ENCODE measurements at regions not wholly inside any gene's neighbourhood (a gene's known extent, or its start where the extent isn't known, plus 50 kb on each side); places are given as distances from the start of the nearest gene placed in this dataset.

- H3K4me1 Mint-ChIP-seq = peaks cover 4% of the 10 kb centered on the region
- no peaks in the 10 kb centered on the region for H3K9me3 Mint-ChIP-seq
- DNase-seq (ENCODE audit: low spot score in 2 of 2) = no peak
- H3K36me3 Mint-ChIP-seq = no peaks in the 10 kb centered on the region
- no peak for ATAC-seq
- no peak overlapping the region for H3K4me3 Mint-ChIP-seq
- no peak overlapping the region for H3K27ac Mint-ChIP-seq
Observed at GRCh38 chr4:152165146-152165545, 370.7 kb downstream of the FBXW7 start.

DNA sequence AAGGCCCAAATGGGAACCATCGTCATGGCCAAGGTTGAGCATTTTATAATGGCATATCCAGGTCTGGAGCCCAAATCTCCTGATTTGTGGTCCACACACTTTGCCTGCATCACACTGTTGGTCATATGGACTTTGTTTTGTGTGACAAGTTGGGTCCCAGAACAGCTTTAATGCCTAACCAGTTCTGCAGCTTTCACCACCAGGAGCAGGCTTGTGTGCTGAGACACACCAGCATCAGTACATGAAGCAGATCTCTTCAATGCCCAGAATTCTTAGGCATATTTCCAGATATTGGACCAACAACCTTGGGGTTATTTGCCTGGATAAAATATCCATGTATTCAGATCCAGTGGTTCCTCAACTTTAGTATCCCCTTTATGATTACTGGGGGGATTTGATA, 371.3 kb downstream of the FBXW7 start:
- ATAC-seq (no peak), DNase-seq (ENCODE audit: low spot score in 2 of 2) (no peak)
- Mint-ChIP-seq H3K4me3 (no peak overlapping the region), H3K4me1 (peaks cover 4% of the 10 kb centered on the region), H3K9me3 (no peaks in the 10 kb centered on the region), H3K27ac (no peak overlapping the region), H3K36me3 (no peaks in the 10 kb centered on the region)

GRCh38 chr4:152162331-152162697, 373.6 kb downstream of the FBXW7 start:
- ATAC-seq = no peak
- no peaks in the 10 kb centered on the region for H3K9me3 Mint-ChIP-seq
- H3K4me3 Mint-ChIP-seq = no peak overlapping the region
- peaks cover 12% of the 10 kb centered on the region for H3K4me1 Mint-ChIP-seq
- no peaks in the 10 kb centered on the region for H3K36me3 Mint-ChIP-seq
- no peak overlapping the region for H3K27ac Mint-ChIP-seq
- DNase-seq (ENCODE audit: low spot score in 2 of 2) = no peak

- Mint-ChIP-seq H3K9me3 (no peaks in the 10 kb centered on the region), H3K4me1 (peaks cover 17% of the 10 kb centered on the region), H3K27ac (no peak overlapping the region), H3K4me3 (no peak overlapping the region), H3K36me3 (no peaks in the 10 kb centered on the region)
- ATAC-seq (no peak), DNase-seq (ENCODE audit: low spot score in 2 of 2) (no peak)
Observed at GRCh38 chr4:152161676-152162330, 374.1 kb downstream of the FBXW7 start.

DNA sequence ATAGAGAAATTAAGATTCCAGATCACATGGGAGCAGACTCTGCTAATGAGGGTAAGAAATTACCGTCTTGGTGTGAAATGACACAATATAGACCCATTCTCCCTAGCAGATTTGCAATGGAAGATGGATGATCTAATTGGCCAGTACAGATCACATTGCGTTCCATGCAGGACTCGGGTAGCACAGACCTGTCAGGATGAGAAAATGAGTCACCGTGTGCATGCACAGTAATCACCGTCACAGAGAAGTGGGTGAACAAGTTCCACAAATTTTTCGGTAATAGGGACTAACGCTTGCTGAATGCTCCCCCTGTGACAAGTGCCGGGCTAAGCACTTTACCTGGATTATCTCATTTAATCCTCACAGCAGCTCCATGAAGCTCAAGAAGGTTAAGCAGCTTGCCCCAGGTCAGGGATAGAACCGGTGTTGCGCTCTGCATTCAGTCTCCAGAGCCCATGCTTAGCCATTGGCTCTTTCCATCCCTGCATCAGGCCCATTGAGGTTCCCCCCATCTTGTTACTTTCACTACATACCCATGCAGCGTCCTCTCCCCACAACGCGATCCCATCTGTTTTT, 375.6 kb downstream of the FBXW7 start:
- DNase-seq (ENCODE audit: low spot score in 2 of 2) = no peak
- Mint-ChIP-seq H3K9me3 (no peaks in the 10 kb centered on the region), H3K4me1 (peaks cover 17% of the 10 kb centered on the region), H3K4me3 (no peak overlapping the region), H3K27ac (no peak overlapping the region), H3K36me3 (no peaks in the 10 kb centered on the region)
- ATAC-seq = no peak

DNA sequence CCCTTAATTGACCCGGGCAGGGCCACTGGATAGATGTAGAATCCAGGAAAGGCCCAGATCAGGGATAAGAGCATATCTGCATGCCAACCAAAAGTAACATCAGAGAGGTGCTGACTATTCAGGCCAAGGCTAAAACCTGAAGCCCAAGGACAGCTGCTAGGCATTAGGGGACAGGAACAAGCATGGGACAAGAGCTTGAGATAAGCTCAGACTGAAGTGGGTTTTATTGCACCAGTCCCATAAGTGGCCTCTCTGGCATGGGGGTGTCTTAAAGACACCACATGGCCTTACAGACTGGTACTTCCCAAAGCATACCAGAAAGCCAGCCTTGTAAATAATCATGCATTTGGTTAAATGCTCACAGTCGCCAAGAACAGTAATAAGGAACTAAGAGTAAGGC, 376.1 kb downstream of the FBXW7 start:
- ATAC-seq (no peak), DNase-seq (ENCODE audit: low spot score in 2 of 2) (no peak)
- H3K36me3 Mint-ChIP-seq = no peaks in the 10 kb centered on the region
- no peak overlapping the region for H3K4me3 Mint-ChIP-seq
- peaks cover 21% of the 10 kb centered on the region for H3K4me1 Mint-ChIP-seq
- H3K27ac Mint-ChIP-seq = no peak overlapping the region
- peaks cover 2% of the 10 kb centered on the region for H3K9me3 Mint-ChIP-seq

- no peak for ATAC-seq
- Mint-ChIP-seq H3K4me3 (no peak overlapping the region), H3K27ac (no peak overlapping the region), H3K4me1 (peaks cover 16% of the 10 kb centered on the region), H3K36me3 (no peaks in the 10 kb centered on the region), H3K9me3 (peaks cover 3% of the 10 kb centered on the region)
- no peak for DNase-seq (ENCODE audit: low spot score in 2 of 2)
Observed at GRCh38 chr4:152158225-152158624, 377.7 kb downstream of the FBXW7 start.

DNA sequence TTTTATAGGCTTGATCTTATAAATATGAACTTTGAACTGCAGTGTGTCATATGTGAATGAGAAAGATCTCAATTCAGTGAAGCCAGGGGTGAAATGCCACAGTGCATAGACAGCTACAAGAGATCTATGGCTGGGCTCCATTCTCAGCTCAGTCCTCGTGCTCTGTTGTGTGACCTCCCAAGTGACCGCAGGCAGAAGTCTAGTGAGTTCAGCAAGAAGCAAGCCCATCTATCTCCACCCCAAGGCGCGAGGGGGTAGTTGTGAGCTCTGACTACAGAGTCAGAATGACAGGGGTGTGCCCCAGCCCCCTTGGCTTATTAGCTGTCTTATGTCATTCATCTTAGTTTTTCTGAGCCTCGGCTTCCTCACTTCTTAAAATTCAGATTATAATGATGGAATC, 378.3 kb downstream of the FBXW7 start:
- H3K36me3 Mint-ChIP-seq = no peaks in the 10 kb centered on the region
- peak overlapping the region; percentile 38 for H3K27ac Mint-ChIP-seq
- ATAC-seq (no peak), DNase-seq (ENCODE audit: low spot score in 2 of 2) (no peak)
- peaks cover 16% of the 10 kb centered on the region for H3K4me1 Mint-ChIP-seq
- peaks cover 3% of the 10 kb centered on the region for H3K9me3 Mint-ChIP-seq
- H3K4me3 Mint-ChIP-seq = no peak overlapping the region

DNA sequence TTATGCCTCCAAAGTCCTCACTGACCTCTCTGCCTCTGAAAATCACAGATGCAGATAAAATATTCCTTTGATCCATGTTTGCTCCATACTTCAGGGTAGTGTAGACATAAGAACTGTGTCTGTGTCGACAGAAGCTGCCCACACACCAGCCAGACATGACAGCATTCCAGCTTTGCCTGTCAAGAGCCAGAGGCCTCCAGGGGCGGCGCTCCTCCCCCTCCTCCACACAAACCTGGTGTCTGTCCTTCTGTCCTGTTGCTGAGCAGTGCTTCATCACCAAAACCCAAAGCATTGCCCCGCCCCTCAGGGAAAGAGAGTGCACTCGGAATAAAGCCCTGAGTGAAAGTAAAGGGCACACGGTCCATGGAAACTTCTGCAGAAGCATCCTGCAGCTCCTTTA, 379.4 kb downstream of the FBXW7 start:
- H3K27ac Mint-ChIP-seq = no peak overlapping the region
- DNase-seq (ENCODE audit: low spot score in 2 of 2) (no peak), ATAC-seq (no peak)
- H3K9me3 Mint-ChIP-seq = peaks cover 3% of the 10 kb centered on the region
- no peaks in the 10 kb centered on the region for H3K36me3 Mint-ChIP-seq
- H3K4me1 Mint-ChIP-seq = peaks cover 16% of the 10 kb centered on the region
- H3K4me3 Mint-ChIP-seq = no peak overlapping the region

GRCh38 chr4:152155070-152155469, 380.8 kb downstream of the FBXW7 start:
- no peak overlapping the region for H3K4me3 Mint-ChIP-seq
- peak; percentile 8 for ATAC-seq
- peaks cover 16% of the 10 kb centered on the region for H3K4me1 Mint-ChIP-seq
- DNase-seq (ENCODE audit: low spot score in 2 of 2) = no peak
- H3K27ac Mint-ChIP-seq = no peak overlapping the region
- peaks cover 3% of the 10 kb centered on the region for H3K9me3 Mint-ChIP-seq
- no peaks in the 10 kb centered on the region for H3K36me3 Mint-ChIP-seq

DNA sequence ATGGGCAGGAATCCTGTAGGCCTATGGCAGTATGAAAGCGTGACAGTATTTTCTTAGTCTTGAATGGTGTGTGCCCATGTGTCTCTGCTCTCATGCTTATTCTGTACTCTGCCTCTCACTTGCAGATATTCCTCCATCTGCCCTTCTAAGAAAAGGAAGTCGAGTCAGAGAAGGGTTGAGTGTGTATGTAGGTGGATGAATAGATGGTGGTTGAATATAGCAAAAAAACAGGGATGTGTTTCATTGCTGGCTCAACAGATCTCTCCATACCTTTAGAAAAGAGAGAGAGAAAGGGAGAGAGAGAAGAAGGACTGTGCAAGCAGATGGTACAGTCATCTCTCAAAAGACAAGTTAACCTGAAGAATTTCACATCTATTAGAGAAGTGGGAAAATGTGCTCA, 381.5 kb downstream of the FBXW7 start:
- peaks cover 16% of the 10 kb centered on the region for H3K4me1 Mint-ChIP-seq
- DNase-seq (ENCODE audit: low spot score in 2 of 2) = no peak
- no peak overlapping the region for H3K4me3 Mint-ChIP-seq
- no peak overlapping the region for H3K27ac Mint-ChIP-seq
- peak; percentile 69 for ATAC-seq
- no peaks in the 10 kb centered on the region for H3K36me3 Mint-ChIP-seq
- H3K9me3 Mint-ChIP-seq = peaks cover 3% of the 10 kb centered on the region

DNA sequence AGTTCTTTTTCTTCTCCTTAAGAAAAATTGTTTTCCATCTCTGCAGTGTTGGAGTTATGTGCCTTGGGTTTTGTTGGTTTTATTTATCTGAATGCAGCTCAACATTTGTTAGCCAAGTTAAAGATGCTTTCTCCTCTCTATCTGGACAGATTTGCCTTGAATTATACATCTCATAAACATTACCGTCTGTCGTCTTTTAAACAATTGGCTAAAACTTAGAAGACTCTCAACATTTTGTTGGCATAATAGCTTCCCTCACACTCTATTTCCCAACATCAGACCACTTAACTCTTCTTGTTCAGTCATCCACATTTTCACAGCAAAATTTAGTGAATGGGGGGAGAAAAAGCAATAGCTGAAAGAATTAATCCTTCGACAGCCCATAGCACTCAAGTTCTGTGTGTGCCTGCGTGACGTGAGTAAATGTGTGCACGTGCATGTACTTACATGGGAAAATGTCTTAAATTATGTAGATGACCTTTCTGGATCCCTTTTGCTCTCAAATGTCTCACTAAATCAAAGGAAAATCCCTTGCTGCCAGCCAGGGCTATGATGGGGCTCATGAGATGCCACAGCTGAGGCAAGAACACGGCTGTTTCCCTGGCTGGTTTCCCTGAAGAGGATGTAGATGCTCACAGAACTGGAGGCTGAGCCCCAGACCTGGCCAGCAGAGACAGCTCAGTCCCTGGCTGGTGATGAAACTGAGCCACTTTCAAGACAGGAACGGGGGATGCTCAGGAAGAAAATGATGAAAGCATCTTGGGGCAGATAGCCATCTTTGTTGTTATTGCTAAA, 382.2 kb downstream of the FBXW7 start:
- ATAC-seq = no peak
- Mint-ChIP-seq H3K4me3 (no peak overlapping the region), H3K4me1 (peaks cover 16% of the 10 kb centered on the region), H3K27ac (no peak overlapping the region), H3K36me3 (no peaks in the 10 kb centered on the region), H3K9me3 (peaks cover 3% of the 10 kb centered on the region)
- DNase-seq (ENCODE audit: low spot score in 2 of 2) = no peak

GRCh38 chr4:152150214-152150613, 385.7 kb downstream of the FBXW7 start:
- DNase-seq (ENCODE audit: low spot score in 2 of 2) = no peak
- no peak overlapping the region for H3K27ac Mint-ChIP-seq

GRCh38 chr4:152149745-152150144, 386.1 kb downstream of the FBXW7 start:
- ATAC-seq (no peak), DNase-seq (ENCODE audit: low spot score in 2 of 2) (no peak)
- H3K4me1 Mint-ChIP-seq = no peaks in the 10 kb centered on the region
- H3K27ac Mint-ChIP-seq = no peak overlapping the region
- H3K9me3 Mint-ChIP-seq = peaks cover 10% of the 10 kb centered on the region
- no peaks in the 10 kb centered on the region for H3K36me3 Mint-ChIP-seq
- no peak overlapping the region for H3K4me3 Mint-ChIP-seq

More at GRCh38 chr4:152150214-152150613, 385.7 kb downstream of the FBXW7 start:
- H3K4me1 Mint-ChIP-seq = peaks cover 4% of the 10 kb centered on the region
- ATAC-seq = no peak
- H3K4me3 Mint-ChIP-seq = no peak overlapping the region
- H3K36me3 Mint-ChIP-seq = no peaks in the 10 kb centered on the region
- peaks cover 12% of the 10 kb centered on the region for H3K9me3 Mint-ChIP-seq

DNA sequence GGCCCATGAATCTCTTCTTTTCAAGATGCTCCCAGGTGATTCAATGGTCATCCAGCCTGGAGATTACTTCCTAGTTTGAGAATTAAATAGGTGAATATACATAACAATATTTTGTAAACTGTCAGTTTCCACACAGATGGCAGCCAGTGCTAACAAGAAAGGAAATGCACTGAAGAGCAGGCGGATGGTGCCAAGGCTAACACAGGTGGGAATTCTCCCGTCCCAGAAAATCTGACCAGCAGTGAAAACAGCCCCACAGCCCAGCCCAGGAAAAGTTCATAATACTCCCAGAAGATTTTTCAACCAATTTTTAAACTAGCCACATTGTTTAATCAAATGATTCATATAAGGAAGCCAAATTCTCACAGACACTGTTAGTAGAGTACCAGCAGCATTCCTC, 387.2 kb upstream of the GATB start:
- ATAC-seq = no peak

GRCh38 chr4:152146244-152146643, 385.4 kb upstream of the GATB start:
- no peak for ATAC-seq
- no peak overlapping the region for H3K4me3 Mint-ChIP-seq

More for the DNA sequence above, 387.2 kb upstream of the GATB start:
- Mint-ChIP-seq H3K9me3 (peaks cover 9% of the 10 kb centered on the region), H3K27ac (no peak overlapping the region), H3K4me1 (no peaks in the 10 kb centered on the region), H3K36me3 (no peaks in the 10 kb centered on the region), H3K4me3 (no peak overlapping the region)
- DNase-seq (ENCODE audit: low spot score in 2 of 2) = no peak

More at GRCh38 chr4:152146244-152146643, 385.4 kb upstream of the GATB start:
- peaks cover 9% of the 10 kb centered on the region for H3K9me3 Mint-ChIP-seq
- no peaks in the 10 kb centered on the region for H3K4me1 Mint-ChIP-seq
- no peak for DNase-seq (ENCODE audit: low spot score in 2 of 2)
- H3K36me3 Mint-ChIP-seq = no peaks in the 10 kb centered on the region
- no peak overlapping the region for H3K27ac Mint-ChIP-seq
